Choroid plexus epithelial cell (primary cell): ENCODE measurements at regions not wholly inside any gene's neighbourhood (a gene's known extent, or its start where the extent isn't known, plus 50 kb on each side); places are given as distances from the start of the nearest gene placed in this dataset.

Source experiments
- DNase-seq: peaks from one replicate; pipeline ENCODE4 v3.0.0-alpha.2; 2010; ENCODE audit warnings: low read depth
- H3K4me3 ChIP-seq: 2 replicates; pipeline ENCODE4 v1.5.1; 2011; ENCODE audit warnings: low read depth, mild to moderate bottlenecking, control low read depth, low read length, moderate library complexity
- TF ChIP-seq, protein P1 (sequence below): conservative IDR thresholded peaks from 2 replicates; pipeline ENCODE4 v1.5.1; 2011; ENCODE audit warnings: low read depth, mild to moderate bottlenecking, control low read depth, inconsistent platforms, low read length, moderate library complexity

DNA sequence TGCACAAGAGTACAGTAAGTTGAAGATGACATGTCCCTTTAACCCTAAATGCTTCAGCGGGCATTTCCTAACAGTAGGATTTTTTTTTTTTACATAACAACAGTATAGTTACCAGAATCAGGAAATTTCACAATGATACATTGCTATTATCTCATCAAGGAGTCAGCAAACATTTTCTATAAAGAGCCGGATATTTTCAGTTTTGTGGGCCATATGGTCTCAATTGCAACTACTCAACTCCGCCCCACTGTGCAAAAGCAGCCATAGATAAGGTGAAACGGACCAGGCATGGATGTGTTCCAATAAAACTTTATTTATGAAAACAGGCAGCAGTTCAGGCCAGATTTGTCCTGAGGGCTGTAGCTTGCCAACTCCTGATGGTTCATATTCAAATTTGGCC lies 130.6 kb downstream of the SMAD6 start:
- DNase-seq = peak; percentile 83
- TF ChIP-seq, protein P1, sequence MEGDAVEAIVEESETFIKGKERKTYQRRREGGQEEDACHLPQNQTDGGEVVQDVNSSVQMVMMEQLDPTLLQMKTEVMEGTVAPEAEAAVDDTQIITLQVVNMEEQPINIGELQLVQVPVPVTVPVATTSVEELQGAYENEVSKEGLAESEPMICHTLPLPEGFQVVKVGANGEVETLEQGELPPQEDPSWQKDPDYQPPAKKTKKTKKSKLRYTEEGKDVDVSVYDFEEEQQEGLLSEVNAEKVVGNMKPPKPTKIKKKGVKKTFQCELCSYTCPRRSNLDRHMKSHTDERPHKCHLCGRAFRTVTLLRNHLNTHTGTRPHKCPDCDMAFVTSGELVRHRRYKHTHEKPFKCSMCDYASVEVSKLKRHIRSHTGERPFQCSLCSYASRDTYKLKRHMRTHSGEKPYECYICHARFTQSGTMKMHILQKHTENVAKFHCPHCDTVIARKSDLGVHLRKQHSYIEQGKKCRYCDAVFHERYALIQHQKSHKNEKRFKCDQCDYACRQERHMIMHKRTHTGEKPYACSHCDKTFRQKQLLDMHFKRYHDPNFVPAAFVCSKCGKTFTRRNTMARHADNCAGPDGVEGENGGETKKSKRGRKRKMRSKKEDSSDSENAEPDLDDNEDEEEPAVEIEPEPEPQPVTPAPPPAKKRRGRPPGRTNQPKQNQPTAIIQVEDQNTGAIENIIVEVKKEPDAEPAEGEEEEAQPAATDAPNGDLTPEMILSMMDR = no peak
- no peak overlapping the region for H3K4me3 ChIP-seq

DNA sequence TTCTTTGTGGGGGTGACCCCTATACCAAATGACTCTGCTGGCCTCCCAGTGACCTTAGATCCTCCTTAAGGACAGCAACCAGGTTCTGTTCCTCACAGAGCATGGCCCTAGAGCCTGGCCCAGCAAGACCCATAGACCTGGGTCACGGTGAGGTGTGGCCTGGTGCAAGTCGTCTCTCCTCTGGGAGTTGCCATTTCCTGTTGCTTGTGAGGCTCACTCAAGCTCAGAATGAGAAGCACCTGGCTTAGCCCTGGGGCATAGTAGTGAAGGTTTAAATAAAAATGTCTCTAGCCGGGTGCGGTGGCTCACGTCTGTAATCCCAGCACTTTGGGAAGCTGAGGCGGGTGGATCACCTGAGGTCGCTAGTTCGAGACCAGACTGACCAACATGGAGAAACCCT lies 131.3 kb downstream of the SMAD6 start:
- TF ChIP-seq, protein P1 = no peak
- DNase-seq = no peak
- H3K4me3 ChIP-seq = no peak overlapping the region

DNA sequence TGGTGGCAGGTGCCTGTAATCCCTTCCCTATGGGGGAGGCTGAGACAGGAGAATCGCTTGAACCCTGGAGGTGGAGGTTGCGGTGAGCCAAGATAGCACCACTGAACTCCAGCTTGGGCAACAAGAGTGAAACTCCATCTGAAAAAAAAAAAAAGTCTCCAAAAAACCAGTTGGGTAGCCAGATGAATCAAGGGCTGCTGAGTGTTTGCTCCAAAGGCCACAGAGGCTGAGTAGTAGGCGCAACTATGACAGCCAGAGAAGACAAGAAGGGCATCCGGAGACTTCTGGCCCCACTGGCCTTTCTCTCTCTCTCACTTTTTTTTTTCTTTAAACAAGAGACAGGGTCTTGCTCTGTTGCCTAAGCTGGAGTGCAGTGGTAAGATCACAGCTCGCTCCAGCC lies 131.8 kb downstream of the SMAD6 start:
- no peak for DNase-seq
- TF ChIP-seq, protein P1 = no peak
- H3K4me3 ChIP-seq = no peak overlapping the region

DNA sequence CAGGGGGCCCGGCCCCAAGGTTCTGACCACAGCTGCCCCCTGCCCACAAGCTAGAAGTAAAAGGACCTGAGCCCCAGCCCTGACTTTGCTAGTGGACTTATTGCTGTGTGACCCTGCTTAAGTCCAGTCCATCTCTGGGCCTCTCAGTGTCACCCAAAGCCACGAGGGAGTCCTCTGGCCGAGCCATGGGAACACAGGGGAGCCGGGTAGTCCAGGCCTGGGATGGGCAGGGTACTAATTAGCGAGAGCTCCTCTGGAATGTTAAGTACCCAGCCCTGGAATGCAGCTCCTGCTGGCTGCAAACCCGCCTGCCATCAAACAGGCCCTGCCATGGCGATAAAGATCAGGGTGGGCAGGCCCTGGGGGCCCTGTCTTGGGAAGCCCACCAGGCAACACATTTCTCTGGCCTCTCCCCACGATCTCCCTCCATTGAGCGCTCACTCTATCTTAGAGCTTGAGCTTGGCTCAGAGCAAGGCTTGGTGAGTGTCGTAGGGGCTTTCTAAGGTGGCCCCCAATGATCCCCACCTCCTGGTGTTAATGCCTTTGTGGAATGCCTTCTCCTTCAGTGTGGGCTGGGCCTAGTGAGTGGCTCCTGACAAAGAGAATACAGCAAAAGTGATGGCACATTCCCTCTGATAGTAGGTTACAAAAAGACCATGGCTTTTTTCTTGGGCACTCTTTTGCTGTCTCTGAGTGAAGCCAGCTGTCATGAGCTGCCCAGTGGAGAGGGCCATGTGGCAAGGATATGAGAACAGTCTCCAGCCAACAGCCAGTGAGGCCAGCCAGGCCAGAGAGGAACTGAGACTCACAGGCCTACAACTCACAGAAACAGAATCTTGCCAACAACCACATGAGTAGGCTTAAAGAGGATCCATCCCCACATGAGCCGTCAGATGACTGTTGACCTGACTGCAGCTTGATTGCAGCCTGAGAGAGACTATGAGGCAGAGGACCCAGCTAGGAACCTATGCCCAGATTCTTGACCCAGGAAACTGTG lies 133.1 kb downstream of the SMAD6 start:
- no peak for DNase-seq
- no peak overlapping the region for H3K4me3 ChIP-seq
- TF ChIP-seq, protein P1 = no peak

DNA sequence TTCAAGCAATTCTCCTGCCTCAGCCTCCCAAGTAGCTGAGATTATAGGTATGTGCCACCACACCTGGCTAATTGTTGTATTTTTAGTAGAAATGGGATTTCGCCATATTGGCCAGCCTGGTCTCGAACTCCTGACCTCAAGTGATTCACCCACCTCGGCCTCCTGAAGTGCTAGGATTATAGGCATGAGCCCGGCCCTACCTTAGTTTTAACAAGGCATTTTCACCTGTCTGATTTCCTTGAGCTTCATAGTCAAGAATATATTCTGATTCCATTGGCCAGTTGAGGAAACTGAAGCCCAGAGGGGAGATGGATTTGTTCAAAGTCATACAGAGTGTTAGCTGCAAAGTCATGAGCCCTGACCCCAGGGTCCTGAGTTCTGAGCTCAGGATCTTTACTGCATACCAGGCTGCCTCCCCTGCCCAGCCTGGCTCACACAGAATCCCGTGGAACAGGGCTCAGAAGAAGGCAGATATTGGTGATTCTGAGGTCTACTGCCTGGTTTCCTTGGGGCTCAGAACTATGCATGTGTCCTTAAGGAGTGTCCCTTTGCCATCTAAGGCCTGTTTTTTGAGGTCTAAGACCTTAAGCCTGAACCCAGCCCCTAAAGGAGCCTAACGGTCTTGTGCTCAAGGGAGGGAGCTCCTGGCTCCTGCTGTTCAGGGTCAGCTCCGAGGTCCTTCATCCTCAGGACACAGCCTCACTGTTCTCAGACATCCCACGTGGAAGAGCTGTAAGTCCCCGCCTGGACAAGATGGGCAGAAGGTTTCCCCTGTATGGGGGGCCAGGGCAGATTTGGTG lies 134.4 kb downstream of the SMAD6 start:
- no peak overlapping the region for H3K4me3 ChIP-seq
- TF ChIP-seq, protein P1 = no peak
- no peak for DNase-seq

DNA sequence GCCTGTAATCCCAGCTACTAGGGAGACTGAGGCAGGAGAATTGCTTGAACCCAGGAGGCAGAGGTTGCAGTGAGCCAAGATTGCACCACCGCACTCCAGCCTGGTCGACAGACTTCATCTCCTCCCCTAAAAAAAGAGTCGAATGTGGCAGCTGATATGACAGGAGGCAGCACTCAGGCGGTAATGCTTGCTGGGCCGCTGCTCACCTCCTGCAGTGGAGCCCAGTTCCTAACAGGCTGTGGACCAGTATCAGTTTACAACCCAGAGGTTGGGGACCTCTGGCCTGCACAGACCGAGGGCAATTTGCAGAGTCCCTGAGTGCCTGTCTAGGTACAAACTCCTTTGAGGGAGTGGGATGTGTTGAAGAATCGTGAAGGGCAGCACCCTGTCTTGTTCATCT lies 136.2 kb downstream of the SMAD6 start:
- no peak overlapping the region for H3K4me3 ChIP-seq
- DNase-seq = no peak
- TF ChIP-seq, protein P1 = no peak
